Mucosa of descending colon (tissue), 3 donors: ENCODE measurements at regions not wholly inside any gene's neighbourhood (a gene's known extent, or its start where the extent isn't known, plus 50 kb on each side); places are given as distances from the start of the nearest gene placed in this dataset.

Experiments
- ATAC-seq: fragments of 200-7000 bp; cut with Tn5 transposase; one replicate; pipeline ENCODE4 v1.9.1; 2020; ENCODE audit warnings: mild to moderate bottlenecking, moderate library complexity
- DNase-seq, 3 donors: peaks; one replicate each; pipeline ENCODE4 v3.0.0-alpha.2; 2020
- H3K36me3 ChIP-seq: fragments of 200-600 bp; one replicate; pipeline ENCODE4 v1.8.0; 2021; ENCODE audit warnings: low read depth, mild to moderate bottlenecking
- H3K4me1 ChIP-seq: fragments of 200-600 bp; one replicate; pipeline ENCODE4 v1.8.0; 2021; ENCODE audit warnings: low read depth, mild to moderate bottlenecking
- H3K4me3 ChIP-seq: fragments of 200-600 bp; one replicate; pipeline ENCODE4 v1.8.0; 2021; ENCODE audit warnings: mild to moderate bottlenecking
- H3K9me3 ChIP-seq: fragments of 200-600 bp; one replicate; pipeline ENCODE4 v1.8.0; 2021; ENCODE audit warnings: mild to moderate bottlenecking
- intact Hi-C, 2 donors: fragments of 100-400 bp; cut with DNase I in 1 of 2; cut with micrococcal nuclease in 1 of 2; formaldehyde crosslinking; loops; one replicate each; pipeline versions ENCODE4 v1.11.0 to v1.11.1; 2022; cut with DNase I, micrococcal nuclease
- TF ChIP-seq, protein P1 (sequence below): fragments of 200-600 bp; IDR thresholded peaks from one replicate; pipeline ENCODE4 v1.8.0; 2022; ENCODE audit warnings: antibody characterized with exemption, mild to moderate bottlenecking
- donor health status: DM: no; HTN: no; CAD: no; lungs with moderate emphysema.
- donor health status: DM: no; HTN: no; CAD: no.
- donor health status: DM: no; HTN: yes; CAD: no.

GRCh38 chr5:83889971-83890745 lies 169.5 kb upstream of the HAPLN1 start:
- TF ChIP-seq, protein P1, sequence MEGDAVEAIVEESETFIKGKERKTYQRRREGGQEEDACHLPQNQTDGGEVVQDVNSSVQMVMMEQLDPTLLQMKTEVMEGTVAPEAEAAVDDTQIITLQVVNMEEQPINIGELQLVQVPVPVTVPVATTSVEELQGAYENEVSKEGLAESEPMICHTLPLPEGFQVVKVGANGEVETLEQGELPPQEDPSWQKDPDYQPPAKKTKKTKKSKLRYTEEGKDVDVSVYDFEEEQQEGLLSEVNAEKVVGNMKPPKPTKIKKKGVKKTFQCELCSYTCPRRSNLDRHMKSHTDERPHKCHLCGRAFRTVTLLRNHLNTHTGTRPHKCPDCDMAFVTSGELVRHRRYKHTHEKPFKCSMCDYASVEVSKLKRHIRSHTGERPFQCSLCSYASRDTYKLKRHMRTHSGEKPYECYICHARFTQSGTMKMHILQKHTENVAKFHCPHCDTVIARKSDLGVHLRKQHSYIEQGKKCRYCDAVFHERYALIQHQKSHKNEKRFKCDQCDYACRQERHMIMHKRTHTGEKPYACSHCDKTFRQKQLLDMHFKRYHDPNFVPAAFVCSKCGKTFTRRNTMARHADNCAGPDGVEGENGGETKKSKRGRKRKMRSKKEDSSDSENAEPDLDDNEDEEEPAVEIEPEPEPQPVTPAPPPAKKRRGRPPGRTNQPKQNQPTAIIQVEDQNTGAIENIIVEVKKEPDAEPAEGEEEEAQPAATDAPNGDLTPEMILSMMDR = no peak
- ATAC-seq (no peak), DNase-seq (no peak)
- Histone ChIP-seq H3K9me3 (no peaks in the 10 kb centered on the region), H3K4me1 (no peaks in the 10 kb centered on the region), H3K4me3 (no peak overlapping the region), H3K36me3 (no peaks in the 10 kb centered on the region)
- intact Hi-C loops = no loop called here

- H3K36me3 ChIP-seq = no peaks in the 10 kb centered on the region
- no peak overlapping the region for H3K4me3 ChIP-seq
- no peaks in the 10 kb centered on the region for H3K4me1 ChIP-seq
- intact Hi-C loops = no loop called here
- ATAC-seq (no peak), DNase-seq (no peak)
- no peaks in the 10 kb centered on the region for H3K9me3 ChIP-seq
- TF ChIP-seq, protein P1 = no peak
These were observed 157.5 kb upstream of the HAPLN1 start for GRCh38 chr5:83877911-83878706.

DNA sequence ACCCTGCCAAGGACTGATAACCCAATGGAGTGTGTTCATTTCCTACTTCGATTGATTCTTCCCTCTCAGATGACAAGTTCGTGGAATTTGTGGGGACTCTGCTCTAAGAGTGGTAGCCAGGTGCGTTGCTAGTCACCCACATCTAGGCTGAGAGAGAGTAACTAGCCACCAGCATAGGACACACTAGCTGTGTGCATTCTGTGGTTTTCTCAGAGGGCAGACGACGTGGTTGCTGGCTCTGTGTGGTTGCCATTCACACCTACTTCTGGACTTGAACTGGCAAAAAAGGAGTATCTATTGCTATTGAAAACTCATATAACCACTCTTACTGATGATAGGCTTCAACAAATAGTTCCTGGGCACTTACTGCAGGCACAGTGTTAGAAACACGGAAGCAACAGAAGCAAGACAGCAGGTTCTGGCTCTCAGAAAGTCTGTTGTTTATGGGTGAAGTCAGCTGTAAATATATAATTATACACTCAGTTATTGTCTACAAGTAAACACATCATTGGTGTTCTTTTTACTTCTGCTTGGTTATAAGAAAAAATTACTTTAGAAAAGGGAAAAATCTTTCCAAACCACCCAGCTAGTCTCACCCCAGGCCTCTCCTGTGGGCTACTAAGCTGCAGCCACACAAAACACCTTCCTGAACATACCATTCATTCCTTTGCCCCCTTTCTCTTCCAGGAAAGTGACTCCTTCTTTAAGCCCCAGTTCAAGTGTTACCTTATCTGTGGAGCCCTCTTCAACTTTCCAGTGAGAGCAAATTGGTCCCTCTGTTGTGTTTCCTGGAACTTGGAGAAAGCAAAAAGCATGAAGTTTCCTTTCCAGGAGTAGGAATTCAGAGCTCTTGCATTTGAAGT lies 151.1 kb upstream of the HAPLN1 start:
- intact Hi-C loops = no loop called here
- TF ChIP-seq, protein P1 = no peak
- Histone ChIP-seq H3K4me3 (no peak overlapping the region), H3K4me1 (no peaks in the 10 kb centered on the region), H3K36me3 (no peaks in the 10 kb centered on the region), H3K9me3 (no peaks in the 10 kb centered on the region)
- DNase-seq (no peak), ATAC-seq (no peak)

- Histone ChIP-seq H3K36me3 (no peaks in the 10 kb centered on the region), H3K9me3 (no peaks in the 10 kb centered on the region), H3K4me1 (no peaks in the 10 kb centered on the region), H3K4me3 (no peak overlapping the region)
- ATAC-seq (no peak), DNase-seq (no peak)
- TF ChIP-seq, protein P1 = no peak
- intact Hi-C loops = no loop called here
These were observed 145.5 kb upstream of the HAPLN1 start for GRCh38 chr5:83866181-83866580.

- no peak overlapping the region for H3K4me3 ChIP-seq
- TF ChIP-seq, protein P1 = no peak
- no peak for DNase-seq
- no peaks in the 10 kb centered on the region for H3K36me3 ChIP-seq
- intact Hi-C loops = no loop called here
- ATAC-seq = no peak
- H3K9me3 ChIP-seq = no peaks in the 10 kb centered on the region
- no peaks in the 10 kb centered on the region for H3K4me1 ChIP-seq
These were observed 144.9 kb upstream of the HAPLN1 start for GRCh38 chr5:83865579-83865978.
